IPS-NIHi11 (cell line): ENCODE measurements at regions not wholly inside any gene's neighbourhood (a gene's known extent, or its start where the extent isn't known, plus 50 kb on each side); places are given as distances from the start of the nearest gene placed in this dataset.
"Not testable (repeated sequence)": the region's sequence is repeated elsewhere in the genome, so short reads cannot be mapped to it uniquely, and the experiment has no call there.

Experiments used
- DNase-seq: peaks from one replicate; pipeline ENCODE4 v3.0.0; 2012; ENCODE audit warnings: mixed read lengths, low spot score

- no peak for DNase-seq
These were observed 262.0 kb upstream of the PIK3C3 start for GRCh38 chr18:41693008-41693407.

GRCh38 chr18:41690332-41691127 lies 264.5 kb upstream of the PIK3C3 start:
- no peak for DNase-seq

GRCh38 chr18:41687138-41687537 lies 267.9 kb upstream of the PIK3C3 start:
- no peak for DNase-seq

- no peak for DNase-seq
These were observed 273.7 kb upstream of the PIK3C3 start for GRCh38 chr18:41681138-41681880.

GRCh38 chr18:41674506-41674905 lies 280.5 kb upstream of the PIK3C3 start:
- no peak for DNase-seq

- no peak for DNase-seq
These were observed 288.8 kb upstream of the PIK3C3 start for GRCh38 chr18:41666231-41666630.

GRCh38 chr18:41665210-41665609 lies 289.8 kb upstream of the PIK3C3 start:
- DNase-seq = no peak

- DNase-seq = no peak
These were observed 294.4 kb upstream of the PIK3C3 start for GRCh38 chr18:41660654-41661053.

GRCh38 chr18:41659438-41660130 lies 295.4 kb upstream of the PIK3C3 start:
- DNase-seq = no peak

GRCh38 chr18:41657189-41657588 lies 297.8 kb upstream of the PIK3C3 start:
- DNase-seq = no peak

GRCh38 chr18:41655074-41655473 lies 300.0 kb upstream of the PIK3C3 start:
- DNase-seq = no peak

GRCh38 chr18:41647914-41648313 lies 307.1 kb upstream of the PIK3C3 start:
- DNase-seq = no peak

- DNase-seq = no peak
These were observed 308.0 kb upstream of the PIK3C3 start for GRCh38 chr18:41646915-41647620.

GRCh38 chr18:41645589-41646360 lies 309.3 kb upstream of the PIK3C3 start:
- DNase-seq = no peak

GRCh38 chr18:41644466-41644865 lies 310.6 kb upstream of the PIK3C3 start:
- DNase-seq = no peak

GRCh38 chr18:41643427-41643826 lies 311.6 kb upstream of the PIK3C3 start:
- DNase-seq = no peak

GRCh38 chr18:41642756-41643155 lies 312.3 kb upstream of the PIK3C3 start:
- no peak for DNase-seq

GRCh38 chr18:41639218-41639617 lies 315.8 kb upstream of the PIK3C3 start:
- no peak for DNase-seq

GRCh38 chr18:41631723-41632285 lies 323.2 kb upstream of the PIK3C3 start:
- DNase-seq = not testable (repeated sequence)

- DNase-seq = no peak
These were observed 324.7 kb upstream of the PIK3C3 start for GRCh38 chr18:41630232-41630886.

GRCh38 chr18:41624460-41624859 lies 330.6 kb upstream of the PIK3C3 start:
- DNase-seq = no peak
